Hepatocyte (in vitro differentiated cells): ENCODE measurements at regions not wholly inside any gene's neighbourhood (a gene's known extent, or its start where the extent isn't known, plus 50 kb on each side); places are given as distances from the start of the nearest gene placed in this dataset.

ENCODE experiments used
- CTCF ChIP-seq: fragments of 200-600 bp; sonication (generic); IDR thresholded peaks from 2 replicates; pipeline ENCODE4 v1.5.1; 2016; ENCODE audit warnings: antibody characterized with exemption, mild to moderate bottlenecking; ENCODE audit not compliant: poor library complexity
- EZH2 ChIP-seq: fragments of 200-600 bp; sonication (generic); IDR thresholded peaks from 2 replicates; pipeline ENCODE4 v1.6.1; 2016; ENCODE audit warnings: antibody characterized with exemption, mild to moderate bottlenecking, borderline replicate concordance
- EZH2phosphoT487 ChIP-seq: fragments of 200-600 bp; sonication (generic); IDR thresholded peaks from one replicate; pipeline ENCODE4 v1.6.1; 2018; ENCODE audit warnings: antibody characterized with exemption, mild to moderate bottlenecking, low read depth, moderate library complexity; ENCODE audit not compliant: unreplicated experiment, severe bottlenecking

- no peak for TF ChIP-seq CTCF
- no peak for TF ChIP-seq EZH2
- TF ChIP-seq EZH2phosphoT487: no peak
Measured at GRCh38 chr17:27218719-27219488, 75.0 kb upstream of the WSB1 start.
